ENCODE measurements at regions not wholly inside any gene's neighbourhood (a gene's known extent, or its start where the extent isn't known, plus 50 kb on each side); places are given as distances from the start of the nearest gene placed in this dataset.

- in situ Hi-C loops (cut with MboI; ENCODE audit: low pct_unique_long_range_greater_than_20kb in 2 of 9, low sequenced_read_pairs in 9 of 9, unreplicated experiment in 9 of 9): no loop called here
- 90 to 99% (median 95%) methylated on average over 2 to 5 of the region's 5 CpGs; no CpG with 5 or more reads in 2 of the 10 experiments for WGBS, 10 experiments
Observed at GRCh38 chr17:69605571-69605970, 191.1 kb downstream of the MAP2K6 start.

DNA sequence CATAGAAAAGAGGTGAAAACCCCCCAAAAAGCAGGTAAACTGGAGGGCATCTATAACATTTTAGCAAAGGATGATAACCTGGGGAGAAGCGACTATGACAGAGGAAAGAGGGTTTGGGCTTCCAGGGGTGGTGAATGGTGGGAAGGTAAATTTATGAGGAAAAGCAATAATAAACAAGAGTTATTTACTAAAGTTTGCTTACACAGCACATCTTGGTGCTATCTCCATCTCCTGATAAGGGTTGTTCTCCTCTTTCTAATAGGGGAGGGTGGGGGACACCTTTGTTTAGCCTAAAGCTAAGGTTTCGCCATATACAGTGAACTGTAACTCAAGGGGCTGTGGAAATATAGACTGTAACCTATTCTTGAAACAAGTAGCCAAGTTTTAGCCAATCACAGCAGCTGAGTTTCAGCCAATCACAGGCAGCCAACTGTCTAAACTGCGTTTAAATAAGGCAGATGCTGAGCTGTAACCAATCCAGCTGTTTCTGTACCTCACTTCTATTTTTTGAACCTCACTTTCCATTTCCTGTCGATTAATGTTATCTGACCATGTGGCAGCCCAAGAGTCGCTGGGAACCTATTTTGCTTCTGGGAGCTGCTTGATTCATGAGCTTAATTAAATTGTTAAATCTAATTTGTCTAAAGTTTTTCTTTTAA, 191.8 kb downstream of the MAP2K6 start:
- no peak overlapping the region for H3K4me3 ChIP-seq
- ATAC-seq (replicated peaks in 6 of 8): no peak
- H3K4me1 ChIP-seq (replicated peaks in 1 of 2): peaks cover 5 to 6% of the 10 kb centered on the region in 2 donors
- WGBS, 10 experiments: 60 to 100% (median 87%) methylated on average over 1 to 4 of the region's 5 CpGs; no CpG with 5 or more reads in 2 of the 10 experiments
- in situ Hi-C loops (cut with MboI; ENCODE audit: low pct_unique_long_range_greater_than_20kb in 2 of 9, low sequenced_read_pairs in 9 of 9, unreplicated experiment in 9 of 9): no loop called here
- H3K27ac ChIP-seq: no peak overlapping the region

More at GRCh38 chr17:69605571-69605970, 191.1 kb downstream of the MAP2K6 start:
- ATAC-seq (replicated peaks in 6 of 8): no peak
- Histone ChIP-seq H3K27ac (no peak overlapping the region), H3K4me1 (replicated peaks in 1 of 2) (peaks cover 5 to 6% of the 10 kb centered on the region in 2 donors), H3K4me3 (no peak overlapping the region)

- peak; percentile 69 to 99 (median 90) for ATAC-seq (replicated peaks in 6 of 8)
- 0 to 67% (median 28%) methylated on average over 1 to 6 of the region's 6 CpGs for WGBS, 10 experiments
- peak overlapping the region in 1 of 2 donors; percentile 16 for H3K27ac ChIP-seq
- no peak overlapping the region for H3K4me3 ChIP-seq
- peaks cover 5 to 6% of the 10 kb centered on the region in 2 donors for H3K4me1 ChIP-seq (replicated peaks in 1 of 2)
- in situ Hi-C loops (cut with MboI; ENCODE audit: low pct_unique_long_range_greater_than_20kb in 2 of 9, low sequenced_read_pairs in 9 of 9, unreplicated experiment in 9 of 9): no loop called here
Observed at GRCh38 chr17:69607162-69607834, 192.8 kb downstream of the MAP2K6 start.

- in situ Hi-C loops (cut with MboI; ENCODE audit: low pct_unique_long_range_greater_than_20kb in 2 of 9, low sequenced_read_pairs in 9 of 9, unreplicated experiment in 9 of 9): no loop called here
- WGBS, 10 experiments: 66 to 100% (median 94%) methylated on average over 1 to 2 of the region's 2 CpGs
- Histone ChIP-seq H3K4me1 (replicated peaks in 1 of 2) (peaks cover 5 to 6% of the 10 kb centered on the region in 2 donors), H3K27ac (no peak overlapping the region), H3K4me3 (no peak overlapping the region)
- no peak for ATAC-seq (replicated peaks in 6 of 8)
Observed at GRCh38 chr17:69608141-69608540, 193.6 kb downstream of the MAP2K6 start.

DNA sequence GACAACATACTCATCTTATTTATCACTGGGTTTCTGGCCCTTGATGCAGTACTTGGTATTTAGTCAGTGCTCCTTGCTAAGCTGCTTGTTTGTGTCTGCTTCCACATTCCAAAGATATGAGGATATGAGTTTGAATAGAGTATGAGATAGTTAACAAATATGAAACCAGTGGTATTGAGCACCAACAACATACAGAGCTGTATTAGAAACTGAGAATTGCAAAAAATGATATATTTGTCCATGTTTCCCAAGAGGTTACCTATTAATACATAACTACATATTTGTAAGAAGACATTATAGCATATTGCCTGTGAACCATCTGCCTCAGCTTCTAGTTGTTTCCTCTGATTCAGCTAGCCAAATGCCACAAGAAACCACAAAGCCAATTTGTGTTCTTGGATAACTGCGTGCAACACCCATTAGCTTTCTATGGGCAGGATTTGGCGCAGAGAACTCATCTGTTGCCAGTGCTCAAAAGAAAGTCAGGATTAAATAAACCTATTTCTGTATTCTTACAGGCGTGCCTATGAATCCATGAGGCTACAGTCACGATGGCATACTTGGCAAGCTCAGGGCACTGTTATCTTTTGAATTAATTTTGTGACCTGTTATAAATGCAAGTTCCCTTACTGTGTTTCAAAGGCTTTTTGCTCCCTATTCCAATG, 194.4 kb downstream of the MAP2K6 start:
- H3K27ac ChIP-seq: no peak overlapping the region
- 8 to 100% (median 70%) methylated on average over 2 to 4 of the region's 4 CpGs; no CpG with 5 or more reads in 2 of the 10 experiments for WGBS, 10 experiments
- peak in 2 of 8 experiments; percentile 13 to 21 for ATAC-seq (replicated peaks in 6 of 8)
- H3K4me3 ChIP-seq: no peak overlapping the region
- H3K4me1 ChIP-seq (replicated peaks in 1 of 2): peaks cover 5 to 6% of the 10 kb centered on the region in 2 donors
- in situ Hi-C loops (cut with MboI; ENCODE audit: low pct_unique_long_range_greater_than_20kb in 2 of 9, low sequenced_read_pairs in 9 of 9, unreplicated experiment in 9 of 9): no loop called here

DNA sequence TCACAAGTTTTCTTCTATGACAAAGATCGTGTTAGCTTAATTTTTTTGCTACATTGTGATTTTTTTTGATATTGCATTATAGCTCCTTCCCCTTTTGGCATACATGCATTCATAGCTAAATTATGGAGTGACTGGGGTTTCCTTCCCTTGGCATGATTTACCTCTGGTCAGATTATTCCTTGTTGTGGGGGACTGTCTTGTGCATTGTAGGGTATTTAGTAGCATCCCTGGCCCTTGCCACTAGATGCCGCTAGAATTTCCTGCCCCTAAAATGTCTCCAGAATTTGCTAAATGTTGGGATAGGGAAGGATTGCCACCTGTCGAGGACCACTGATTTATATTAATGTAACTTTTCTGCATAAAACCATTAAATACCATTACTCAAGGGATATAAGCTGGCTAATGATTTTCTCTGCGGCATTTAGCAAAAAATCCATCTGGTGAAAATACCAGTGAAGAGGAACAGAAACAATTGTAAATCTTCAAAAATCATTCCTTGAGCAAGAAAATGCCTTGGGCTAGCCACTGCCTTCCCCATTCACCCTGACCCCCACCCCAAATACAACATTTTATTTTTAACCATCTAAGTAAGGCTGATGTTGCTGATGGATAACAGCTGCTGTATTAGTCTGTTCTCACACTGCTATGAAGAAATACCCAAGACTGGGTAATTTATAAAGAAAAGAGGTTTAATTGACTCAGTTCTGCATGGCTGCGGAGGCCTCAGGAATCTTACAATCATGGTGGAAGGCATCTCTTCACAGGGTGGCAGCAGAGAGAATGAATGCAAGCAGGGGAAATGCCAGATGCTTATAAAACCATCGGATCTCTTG, 195.2 kb downstream of the MAP2K6 start:
- no peak for ATAC-seq (replicated peaks in 6 of 8)
- WGBS, 10 experiments: 4 to 100% (median 80%) methylated on average over 1 to 6 of the region's 6 CpGs; no CpG with 5 or more reads in 1 of the 10 experiments
- in situ Hi-C loops (cut with MboI; ENCODE audit: low pct_unique_long_range_greater_than_20kb in 2 of 9, low sequenced_read_pairs in 9 of 9, unreplicated experiment in 9 of 9): no loop called here
- no peak overlapping the region for H3K4me3 ChIP-seq
- peaks cover 5 to 6% of the 10 kb centered on the region in 2 donors for H3K4me1 ChIP-seq (replicated peaks in 1 of 2)
- H3K27ac ChIP-seq: no peak overlapping the region

GRCh38 chr17:69620363-69620762, 205.9 kb downstream of the MAP2K6 start:
- Histone ChIP-seq H3K4me3 (no peak overlapping the region), H3K4me1 (replicated peaks in 1 of 2) (no peaks in the 10 kb centered on the region), H3K27ac (no peak overlapping the region)
- no peak for ATAC-seq (replicated peaks in 6 of 8)
- 10 to 67% (median 40%) methylated on average over 1 of the region's 1 CpG; no CpG with 5 or more reads in 2 of the 10 experiments for WGBS, 10 experiments
- in situ Hi-C loops (cut with MboI; ENCODE audit: low pct_unique_long_range_greater_than_20kb in 2 of 9, low sequenced_read_pairs in 9 of 9, unreplicated experiment in 9 of 9): no loop called here

DNA sequence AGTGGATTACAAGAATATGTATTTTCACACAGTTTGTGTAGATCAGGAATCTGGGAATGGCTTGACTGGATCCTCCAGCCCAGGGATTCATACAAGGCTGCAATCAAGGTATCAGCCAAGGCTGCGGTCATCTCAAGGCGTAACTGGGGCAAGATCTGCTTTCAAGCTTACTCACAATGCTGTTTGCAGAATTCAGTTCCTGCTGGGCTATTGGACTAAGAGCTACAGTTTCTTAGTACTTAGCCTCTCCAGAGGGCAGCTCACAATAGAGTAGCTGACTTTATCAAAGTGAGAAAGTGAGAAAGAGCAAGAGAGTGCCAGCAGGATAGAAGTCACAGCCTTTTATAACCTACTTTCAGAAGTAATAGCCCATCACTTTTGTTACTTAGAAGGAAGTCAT, 211.0 kb downstream of the MAP2K6 start:
- Histone ChIP-seq H3K4me1 (replicated peaks in 1 of 2) (no peaks in the 10 kb centered on the region), H3K27ac (no peak overlapping the region), H3K4me3 (no peak overlapping the region)
- ATAC-seq (replicated peaks in 6 of 8): no peak
- in situ Hi-C loops (cut with MboI; ENCODE audit: low pct_unique_long_range_greater_than_20kb in 2 of 9, low sequenced_read_pairs in 9 of 9, unreplicated experiment in 9 of 9): no loop called here
- WGBS, 10 experiments: 0 to 100% (median 82%) methylated on average over 1 to 2 of the region's 2 CpGs; no CpG with 5 or more reads in 4 of the 10 experiments

DNA sequence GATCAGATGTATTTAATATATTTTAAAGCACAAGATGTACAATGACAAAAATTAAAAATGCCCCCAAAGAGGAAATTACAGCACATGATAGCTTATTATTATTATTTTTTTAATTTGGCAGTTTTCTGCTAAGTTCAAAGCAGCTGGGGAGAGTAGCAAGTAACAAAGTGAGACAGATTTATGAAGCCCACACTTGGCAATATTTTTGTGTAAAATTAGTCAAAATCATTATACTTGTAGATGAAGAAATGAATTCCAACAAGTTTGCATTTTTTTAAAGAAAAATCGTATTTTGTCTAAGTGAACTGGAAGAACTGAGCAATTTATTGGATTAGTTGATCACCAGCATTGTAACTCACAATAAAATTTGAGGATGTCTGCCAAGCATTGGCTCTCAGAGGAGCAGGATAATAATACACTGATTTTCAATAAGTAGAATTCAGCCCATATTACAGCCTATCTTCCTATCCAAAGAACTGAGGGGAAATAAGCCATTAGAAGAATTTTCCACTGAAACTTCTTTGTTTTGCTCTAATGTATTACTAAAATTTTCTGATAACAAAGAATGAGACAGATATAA, 215.6 kb downstream of the MAP2K6 start:
- H3K27ac ChIP-seq: no peak overlapping the region
- no peak for ATAC-seq (replicated peaks in 6 of 8)
- H3K4me1 ChIP-seq (replicated peaks in 1 of 2): no peaks in the 10 kb centered on the region
- WGBS, 10 experiments: 10 to 81% (median 62%) methylated on average over 1 of the region's 1 CpG
- in situ Hi-C loops (cut with MboI; ENCODE audit: low pct_unique_long_range_greater_than_20kb in 2 of 9, low sequenced_read_pairs in 9 of 9, unreplicated experiment in 9 of 9): no loop called here
- H3K4me3 ChIP-seq: no peak overlapping the region

DNA sequence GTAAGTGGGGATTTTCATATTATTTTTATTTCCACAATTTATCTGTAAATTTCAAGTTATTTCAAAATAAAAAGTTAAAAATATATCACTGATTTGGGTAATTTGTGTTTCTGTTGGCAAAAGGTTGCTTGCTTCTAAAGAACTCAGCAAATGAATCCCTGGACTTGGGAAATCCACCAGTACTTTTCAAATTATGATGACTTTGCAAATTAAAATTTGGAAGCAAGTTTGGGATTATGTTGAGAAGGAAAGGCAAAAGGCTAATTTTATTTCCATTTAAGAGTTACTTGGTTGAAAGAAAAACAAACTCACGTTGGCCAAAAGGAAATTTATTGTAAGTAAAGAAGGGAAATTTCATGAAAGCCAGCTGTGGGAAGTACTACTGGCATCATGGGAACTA, 220.3 kb downstream of the MAP2K6 start:
- in situ Hi-C loops (cut with MboI; ENCODE audit: low pct_unique_long_range_greater_than_20kb in 2 of 9, low sequenced_read_pairs in 9 of 9, unreplicated experiment in 9 of 9): no loop called here

GRCh38 chr17:69637446-69638156, 223.1 kb downstream of the MAP2K6 start:
- 7 to 51% (median 33%) methylated on average over 1 to 3 of the region's 4 CpGs; no CpG with 5 or more reads in 1 of the 10 experiments for WGBS, 10 experiments
- H3K27ac ChIP-seq: no peak overlapping the region

More for the DNA sequence above, 220.3 kb downstream of the MAP2K6 start:
- Histone ChIP-seq H3K27ac (no peak overlapping the region), H3K4me1 (replicated peaks in 1 of 2) (peaks cover 6 to 13% of the 10 kb centered on the region in 2 donors), H3K4me3 (no peak overlapping the region)
- no peak for ATAC-seq (replicated peaks in 6 of 8)
- 0 to 90% (median 42%) methylated on average over 1 of the region's 1 CpG; no CpG with 5 or more reads in 2 of the 10 experiments for WGBS, 10 experiments

DNA sequence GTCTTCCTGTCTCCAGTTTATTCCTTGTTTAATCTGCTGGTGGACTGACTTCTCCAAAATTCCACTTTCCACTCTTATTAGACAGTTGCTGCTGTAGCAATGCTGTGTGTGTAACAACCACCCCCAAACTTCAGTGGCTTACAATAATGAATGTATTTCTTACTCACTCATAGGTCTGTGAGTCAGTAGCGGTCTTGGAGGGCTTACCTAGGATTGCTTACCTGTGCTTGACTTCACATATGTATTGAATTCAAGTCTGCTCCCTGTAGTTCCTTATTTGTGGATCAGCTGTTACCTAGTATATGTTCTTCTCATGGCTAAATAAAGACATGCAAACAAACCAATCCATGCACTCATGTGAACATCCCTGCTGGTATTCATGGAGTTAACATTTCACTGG, 224.6 kb downstream of the MAP2K6 start:
- in situ Hi-C loops (cut with MboI; ENCODE audit: low pct_unique_long_range_greater_than_20kb in 2 of 9, low sequenced_read_pairs in 9 of 9, unreplicated experiment in 9 of 9): no loop called here
- WGBS, 10 experiments: 43 to 100% (median 100%) methylated on average over 1 of the region's 1 CpG; no CpG with 5 or more reads in 3 of the 10 experiments
- no peak for ATAC-seq (replicated peaks in 6 of 8)
- no peak overlapping the region for H3K27ac ChIP-seq
- H3K4me3 ChIP-seq: no peak overlapping the region
- peaks cover 6 to 13% of the 10 kb centered on the region in 2 donors for H3K4me1 ChIP-seq (replicated peaks in 1 of 2)

More at GRCh38 chr17:69637446-69638156, 223.1 kb downstream of the MAP2K6 start:
- peak in 1 of 8 experiments; percentile 43 for ATAC-seq (replicated peaks in 6 of 8)
- in situ Hi-C loops (cut with MboI; ENCODE audit: low pct_unique_long_range_greater_than_20kb in 2 of 9, low sequenced_read_pairs in 9 of 9, unreplicated experiment in 9 of 9): no loop called here
- Histone ChIP-seq H3K4me1 (replicated peaks in 1 of 2) (peaks cover 6 to 13% of the 10 kb centered on the region in 2 donors), H3K4me3 (no peak overlapping the region)
